ENCODE measurements at regions not wholly inside any gene's neighbourhood (a gene's known extent, or its start where the extent isn't known, plus 50 kb on each side); places are given as distances from the start of the nearest gene placed in this dataset.
A peak's percentile ranks its signal among the peaks of the same experiment; 100 is the strongest.

GRCh38 chr18:25866331-25866730 is 224.1 kb downstream of the SS18 start:
- no peak for DNase-seq

GRCh38 chr18:25862881-25863600 is 227.4 kb downstream of the SS18 start:
- no peak for DNase-seq

- no peak for DNase-seq
Observed at GRCh38 chr18:25853691-25854433, 236.6 kb downstream of the SS18 start.

GRCh38 chr18:25843791-25844190 is 246.6 kb downstream of the SS18 start:
- no peak for DNase-seq

- DNase-seq: no peak
Observed at GRCh38 chr18:25842665-25843064, 247.7 kb downstream of the SS18 start.

- no peak for DNase-seq
Observed at GRCh38 chr18:25834061-25834460, 256.4 kb downstream of the SS18 start.

- peak; percentile 50 for DNase-seq
Observed at GRCh38 chr18:25832001-25832604, 258.3 kb downstream of the SS18 start.

GRCh38 chr18:25831301-25831701 is 259.1 kb downstream of the SS18 start:
- DNase-seq: no peak

- DNase-seq: no peak
Observed at GRCh38 chr18:25830787-25831186, 259.6 kb downstream of the SS18 start.

- DNase-seq: no peak
Observed at GRCh38 chr18:25827961-25828561, 262.4 kb downstream of the SS18 start.

GRCh38 chr18:25827228-25827627 is 263.2 kb downstream of the SS18 start:
- DNase-seq: no peak

- DNase-seq: no peak
Observed at GRCh38 chr18:25826823-25827222, 263.6 kb downstream of the SS18 start.

- no peak for DNase-seq
Observed at GRCh38 chr18:25825979-25826776, 264.2 kb downstream of the SS18 start.

GRCh38 chr18:25825056-25825455 is 265.4 kb downstream of the SS18 start:
- no peak for DNase-seq

GRCh38 chr18:25819746-25820363 is 270.6 kb downstream of the SS18 start:
- DNase-seq: no peak

GRCh38 chr18:25818505-25818904 is 271.9 kb downstream of the SS18 start:
- no peak for DNase-seq

GRCh38 chr18:25817546-25818237 is 272.7 kb downstream of the SS18 start:
- DNase-seq: no peak

- no peak for DNase-seq
Observed at GRCh38 chr18:25815659-25816058, 274.8 kb downstream of the SS18 start.

- DNase-seq: no peak
Observed at GRCh38 chr18:25814841-25815458, 275.5 kb downstream of the SS18 start.

- DNase-seq: no peak
Observed at GRCh38 chr18:25813110-25813509, 277.3 kb downstream of the SS18 start.

- DNase-seq: no peak
Observed at GRCh38 chr18:25810736-25811135, 279.7 kb downstream of the SS18 start.

Measured in suppressor macrophage treated with lipopolysaccharide for 4 hours (primary cell).